PFSK-1 (cell line): ENCODE measurements at regions not wholly inside any gene's neighbourhood (a gene's known extent, or its start where the extent isn't known, plus 50 kb on each side); places are given as distances from the start of the nearest gene placed in this dataset.

Source experiments
- POLR2AphosphoS5 ChIP-seq: IDR thresholded peaks from 2 replicates; pipeline ENCODE4 v1.6.1; 2012; ENCODE audit warnings: low read depth, mild to moderate bottlenecking, control low read depth, low read length, moderate library complexity
- REST ChIP-seq, 2 experiments: IDR thresholded peaks; 2 replicates each; pipeline versions ENCODE4 v1.6.1 to v1.8.0; 2011 to 2012; ENCODE audit warnings: low read depth in 2 of 2, low read length in 2 of 2, control low read depth in 1 of 2, inconsistent platforms in 1 of 2, mild to moderate bottlenecking in 1 of 2, moderate library complexity in 1 of 2; ENCODE audit not compliant: insufficient read depth in 1 of 2
- SIN3A ChIP-seq: IDR thresholded peaks from 2 replicates; pipeline ENCODE4 v1.6.1; 2012; ENCODE audit warnings: mild to moderate bottlenecking, low read length, moderate library complexity, borderline replicate concordance; ENCODE audit not compliant: insufficient read depth
- TAF1 ChIP-seq: IDR thresholded peaks from 2 replicates; pipeline ENCODE4 v1.6.1; 2012; ENCODE audit warnings: low read length, control low read depth, borderline replicate concordance; ENCODE audit not compliant: insufficient read depth

GRCh38 chr10:8586504-8586903 is 532.0 kb downstream of the GATA3 start:
- TF ChIP-seq TAF1 = no peak
- TF ChIP-seq SIN3A = no peak
- no peak for TF ChIP-seq POLR2AphosphoS5
- no peak for TF ChIP-seq REST (IDR thresholded peaks at IDR 0.05; ENCODE audit: insufficient read depth in 1 of 2, low read depth in 2 of 2, low read length in 2 of 2)
